Liver (tissue), 8 donors: ENCODE measurements at regions not wholly inside any gene's neighbourhood (a gene's known extent, or its start where the extent isn't known, plus 50 kb on each side); places are given as distances from the start of the nearest gene placed in this dataset.

Experiments
- DNase-seq: peaks from one replicate; pipeline ENCODE4 v3.0.0-alpha.2; 2017; ENCODE audit warnings: low spot score
- H3K27ac ChIP-seq, 2 donors: one replicate each; pipeline ENCODE4 v1.7.0; 2013; ENCODE audit warnings: inconsistent platforms in 2 of 2, low read length in 2 of 2, control low read depth in 1 of 2, low read depth in 1 of 2, mild to moderate bottlenecking in 1 of 2
- H3K27me3 ChIP-seq, 4 donors: one replicate each; pipeline versions ENCODE4 v1.6.1 to v1.7.0; 2013; ENCODE audit warnings: low read length in 3 of 4, inconsistent platforms in 1 of 4, mild to moderate bottlenecking in 1 of 4, moderate library complexity in 1 of 4; ENCODE audit not compliant: control insufficient read depth in 4 of 4, insufficient read depth in 4 of 4
- H3K36me3 ChIP-seq, 4 donors: one replicate each; pipeline versions ENCODE4 v1.6.1 to v1.7.0; 2013; ENCODE audit warnings: low read length in 3 of 4, mild to moderate bottlenecking in 3 of 4, low read depth in 1 of 4, moderate library complexity in 1 of 4; ENCODE audit not compliant: control insufficient read depth in 4 of 4, insufficient read depth in 3 of 4
- H3K4me1 ChIP-seq, 4 donors: one replicate each; pipeline versions ENCODE4 v1.6.1 to v1.7.0; 2013; ENCODE audit warnings: low read length in 3 of 4, mild to moderate bottlenecking in 3 of 4, moderate library complexity in 1 of 4; ENCODE audit not compliant: control insufficient read depth in 4 of 4, insufficient read depth in 4 of 4
- H3K4me3 ChIP-seq, 3 donors: one replicate each; pipeline versions ENCODE4 v1.6.1 to v1.7.0; 2013; ENCODE audit warnings: low read length in 3 of 3, control low read depth in 1 of 3, low read depth in 1 of 3, mild to moderate bottlenecking in 1 of 3
- H3K9ac ChIP-seq, 2 donors: one replicate each; pipeline ENCODE4 v1.7.0; 2013; ENCODE audit warnings: low read length in 2 of 2, mild to moderate bottlenecking in 2 of 2, moderate library complexity in 2 of 2, control low read depth in 1 of 2, low read depth in 1 of 2
- H3K9me3 ChIP-seq, 4 donors: one replicate each; pipeline versions ENCODE4 v1.6.1 to v1.7.0; 2013; ENCODE audit warnings: low read length in 3 of 4; ENCODE audit not compliant: control insufficient read depth in 4 of 4
- FOXA1 ChIP-seq: IDR thresholded peaks from 2 replicates; pipeline ENCODE4 v1.6.1; 2016; ENCODE audit warnings: antibody characterized with exemption
- FOXA2 ChIP-seq: IDR thresholded peaks from 2 replicates; pipeline ENCODE4 v1.6.1; 2016; ENCODE audit warnings: antibody characterized with exemption
- GABPA ChIP-seq, 2 donors: IDR thresholded peaks in 1 of 2; conservative IDR thresholded peaks in 1 of 2; 2 replicates each; pipeline ENCODE4 v1.6.1; 2016; ENCODE audit warnings: antibody characterized with exemption in 2 of 2, mild to moderate bottlenecking in 1 of 2, moderate library complexity in 1 of 2
- HNF4A ChIP-seq, 2 donors: conservative IDR thresholded peaks; 2 replicates each; pipeline ENCODE4 v1.6.1; 2016; ENCODE audit warnings: antibody characterized with exemption in 2 of 2, mild to moderate bottlenecking in 2 of 2
- HNF4G ChIP-seq: IDR thresholded peaks from 2 replicates; pipeline ENCODE4 v1.6.1; 2016; ENCODE audit warnings: antibody characterized with exemption
- JUND ChIP-seq, 2 donors: IDR thresholded peaks; 2 replicates each; pipeline ENCODE4 v1.6.1; 2016; ENCODE audit warnings: antibody characterized with exemption in 2 of 2
- NR2F2 ChIP-seq: IDR thresholded peaks from 2 replicates; pipeline ENCODE4 v1.6.1; 2016; ENCODE audit warnings: antibody characterized with exemption
- RAD21 ChIP-seq, 2 donors: IDR thresholded peaks; 2 replicates each; pipeline ENCODE4 v1.6.1; 2016; ENCODE audit warnings: antibody characterized with exemption in 2 of 2, mild to moderate bottlenecking in 2 of 2
- RXRA ChIP-seq, 2 donors: IDR thresholded peaks; 2 replicates each; pipeline ENCODE4 v1.6.1; 2017 to 2018; ENCODE audit warnings: antibody characterized with exemption in 2 of 2, mild to moderate bottlenecking in 1 of 2
- SP1 ChIP-seq: IDR thresholded peaks from 2 replicates; pipeline ENCODE4 v1.6.1; 2018; ENCODE audit warnings: antibody characterized with exemption, mild to moderate bottlenecking
- TAF1 ChIP-seq: conservative IDR thresholded peaks from 2 replicates; pipeline ENCODE4 v1.6.1; 2016; ENCODE audit warnings: antibody characterized with exemption, mild to moderate bottlenecking
- YY1 ChIP-seq: IDR thresholded peaks from 2 replicates; pipeline ENCODE4 v1.6.1; 2016; ENCODE audit warnings: antibody characterized with exemption, mild to moderate bottlenecking
- WGBS: extraction: QIAGEN DNeasy Blood & Tissue Kit; methylation state at CpG from one replicate; pipeline ENCODE4 v1.1.7; 2013; 5-methylcytosine and 5-hydroxymethylcytosine counted together
- TF ChIP-seq, protein P1 (sequence below): IDR thresholded peaks from 2 replicates; pipeline ENCODE4 v1.6.1; 2016; ENCODE audit warnings: antibody characterized with exemption, mild to moderate bottlenecking
- TF ChIP-seq, protein P2 (sequence below): IDR thresholded peaks from 2 replicates; pipeline ENCODE4 v1.6.1; 2016; ENCODE audit warnings: antibody characterized with exemption
- TF ChIP-seq, protein P3 (sequence below): IDR thresholded peaks from 2 replicates; pipeline ENCODE4 v1.6.1; 2016; ENCODE audit warnings: antibody characterized with exemption
- TF ChIP-seq, protein P4 (sequence below): IDR thresholded peaks from 2 replicates; pipeline ENCODE4 v1.6.1; 2016; ENCODE audit warnings: antibody characterized with exemption
- TF ChIP-seq, protein P5 (sequence below): fragments of 150-350 bp; IDR thresholded peaks from 2 replicates; pipeline ENCODE4 v1.5.1; 2017; ENCODE audit warnings: improper control_type of control experiment, low read depth, low read length; ENCODE audit not compliant: missing input control
- donor health status: healthy.
- donor health status: healthy.
- donor health status: healthy.
- donor health status: healthy.
- donor health status: healthy.

DNA sequence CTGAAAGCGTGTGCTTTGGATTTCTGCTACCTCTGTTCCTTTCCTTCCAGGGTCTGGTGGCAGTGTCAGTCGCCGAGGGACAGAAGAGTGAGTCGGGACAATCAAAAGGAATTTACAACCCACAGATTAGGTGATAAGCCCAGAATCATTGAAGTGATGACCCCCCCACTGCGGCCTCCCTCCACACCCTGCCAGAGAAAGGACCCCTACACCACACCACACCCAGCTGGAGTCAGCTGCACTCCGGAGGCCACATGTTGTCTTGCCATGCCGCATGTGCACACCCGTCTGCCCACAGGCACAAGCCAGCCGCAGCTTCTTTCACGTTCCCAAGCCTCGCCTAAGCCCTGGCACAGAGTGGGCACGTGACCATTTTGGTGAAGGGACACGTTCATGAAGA is 366.8 kb upstream of the SALL3 start:
- 77% methylated on average over 13 of the region's 13 CpGs for WGBS
- DNase-seq: no peak
- no peak overlapping the region for H3K9ac ChIP-seq
- H3K27ac ChIP-seq: no peak overlapping the region
- H3K36me3 ChIP-seq: no peaks in the 10 kb centered on the region
- H3K4me1 ChIP-seq: no peaks in the 10 kb centered on the region
- H3K27me3 ChIP-seq: peaks cover 0 to 3% (median 0%) of the 10 kb centered on the region in 4 donors
- TF ChIP-seq YY1 (no peak), SP1 (no peak), GABPA (IDR thresholded peaks at IDR 0.05 in 1 of 2, conservative IDR thresholded peaks at IDR 0.05 in 1 of 2) (no peak), TAF1 (no peak), RXRA (IDR thresholded peaks at IDR 0.05) (no peak), FOXA1 (no peak), HNF4G (no peak), NR2F2 (no peak), JUND (IDR thresholded peaks at IDR 0.05) (no peak), FOXA2 (no peak), HNF4A (conservative IDR thresholded peaks at IDR 0.05) (no peak), RAD21 (IDR thresholded peaks at IDR 0.05) (no peak)
- TF ChIP-seq, protein P1, sequence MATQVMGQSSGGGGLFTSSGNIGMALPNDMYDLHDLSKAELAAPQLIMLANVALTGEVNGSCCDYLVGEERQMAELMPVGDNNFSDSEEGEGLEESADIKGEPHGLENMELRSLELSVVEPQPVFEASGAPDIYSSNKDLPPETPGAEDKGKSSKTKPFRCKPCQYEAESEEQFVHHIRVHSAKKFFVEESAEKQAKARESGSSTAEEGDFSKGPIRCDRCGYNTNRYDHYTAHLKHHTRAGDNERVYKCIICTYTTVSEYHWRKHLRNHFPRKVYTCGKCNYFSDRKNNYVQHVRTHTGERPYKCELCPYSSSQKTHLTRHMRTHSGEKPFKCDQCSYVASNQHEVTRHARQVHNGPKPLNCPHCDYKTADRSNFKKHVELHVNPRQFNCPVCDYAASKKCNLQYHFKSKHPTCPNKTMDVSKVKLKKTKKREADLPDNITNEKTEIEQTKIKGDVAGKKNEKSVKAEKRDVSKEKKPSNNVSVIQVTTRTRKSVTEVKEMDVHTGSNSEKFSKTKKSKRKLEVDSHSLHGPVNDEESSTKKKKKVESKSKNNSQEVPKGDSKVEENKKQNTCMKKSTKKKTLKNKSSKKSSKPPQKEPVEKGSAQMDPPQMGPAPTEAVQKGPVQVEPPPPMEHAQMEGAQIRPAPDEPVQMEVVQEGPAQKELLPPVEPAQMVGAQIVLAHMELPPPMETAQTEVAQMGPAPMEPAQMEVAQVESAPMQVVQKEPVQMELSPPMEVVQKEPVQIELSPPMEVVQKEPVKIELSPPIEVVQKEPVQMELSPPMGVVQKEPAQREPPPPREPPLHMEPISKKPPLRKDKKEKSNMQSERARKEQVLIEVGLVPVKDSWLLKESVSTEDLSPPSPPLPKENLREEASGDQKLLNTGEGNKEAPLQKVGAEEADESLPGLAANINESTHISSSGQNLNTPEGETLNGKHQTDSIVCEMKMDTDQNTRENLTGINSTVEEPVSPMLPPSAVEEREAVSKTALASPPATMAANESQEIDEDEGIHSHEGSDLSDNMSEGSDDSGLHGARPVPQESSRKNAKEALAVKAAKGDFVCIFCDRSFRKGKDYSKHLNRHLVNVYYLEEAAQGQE: no peak
- TF ChIP-seq, protein P2, sequence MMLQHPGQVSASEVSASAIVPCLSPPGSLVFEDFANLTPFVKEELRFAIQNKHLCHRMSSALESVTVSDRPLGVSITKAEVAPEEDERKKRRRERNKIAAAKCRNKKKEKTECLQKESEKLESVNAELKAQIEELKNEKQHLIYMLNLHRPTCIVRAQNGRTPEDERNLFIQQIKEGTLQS: no peak
- TF ChIP-seq, protein P3, sequence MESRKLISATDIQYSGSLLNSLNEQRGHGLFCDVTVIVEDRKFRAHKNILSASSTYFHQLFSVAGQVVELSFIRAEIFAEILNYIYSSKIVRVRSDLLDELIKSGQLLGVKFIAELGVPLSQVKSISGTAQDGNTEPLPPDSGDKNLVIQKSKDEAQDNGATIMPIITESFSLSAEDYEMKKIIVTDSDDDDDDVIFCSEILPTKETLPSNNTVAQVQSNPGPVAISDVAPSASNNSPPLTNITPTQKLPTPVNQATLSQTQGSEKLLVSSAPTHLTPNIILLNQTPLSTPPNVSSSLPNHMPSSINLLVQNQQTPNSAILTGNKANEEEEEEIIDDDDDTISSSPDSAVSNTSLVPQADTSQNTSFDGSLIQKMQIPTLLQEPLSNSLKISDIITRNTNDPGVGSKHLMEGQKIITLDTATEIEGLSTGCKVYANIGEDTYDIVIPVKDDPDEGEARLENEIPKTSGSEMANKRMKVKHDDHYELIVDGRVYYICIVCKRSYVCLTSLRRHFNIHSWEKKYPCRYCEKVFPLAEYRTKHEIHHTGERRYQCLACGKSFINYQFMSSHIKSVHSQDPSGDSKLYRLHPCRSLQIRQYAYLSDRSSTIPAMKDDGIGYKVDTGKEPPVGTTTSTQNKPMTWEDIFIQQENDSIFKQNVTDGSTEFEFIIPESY: no peak
- TF ChIP-seq, protein P4, sequence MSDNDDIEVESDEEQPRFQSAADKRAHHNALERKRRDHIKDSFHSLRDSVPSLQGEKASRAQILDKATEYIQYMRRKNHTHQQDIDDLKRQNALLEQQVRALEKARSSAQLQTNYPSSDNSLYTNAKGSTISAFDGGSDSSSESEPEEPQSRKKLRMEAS: no peak
- TF ChIP-seq, protein P5, sequence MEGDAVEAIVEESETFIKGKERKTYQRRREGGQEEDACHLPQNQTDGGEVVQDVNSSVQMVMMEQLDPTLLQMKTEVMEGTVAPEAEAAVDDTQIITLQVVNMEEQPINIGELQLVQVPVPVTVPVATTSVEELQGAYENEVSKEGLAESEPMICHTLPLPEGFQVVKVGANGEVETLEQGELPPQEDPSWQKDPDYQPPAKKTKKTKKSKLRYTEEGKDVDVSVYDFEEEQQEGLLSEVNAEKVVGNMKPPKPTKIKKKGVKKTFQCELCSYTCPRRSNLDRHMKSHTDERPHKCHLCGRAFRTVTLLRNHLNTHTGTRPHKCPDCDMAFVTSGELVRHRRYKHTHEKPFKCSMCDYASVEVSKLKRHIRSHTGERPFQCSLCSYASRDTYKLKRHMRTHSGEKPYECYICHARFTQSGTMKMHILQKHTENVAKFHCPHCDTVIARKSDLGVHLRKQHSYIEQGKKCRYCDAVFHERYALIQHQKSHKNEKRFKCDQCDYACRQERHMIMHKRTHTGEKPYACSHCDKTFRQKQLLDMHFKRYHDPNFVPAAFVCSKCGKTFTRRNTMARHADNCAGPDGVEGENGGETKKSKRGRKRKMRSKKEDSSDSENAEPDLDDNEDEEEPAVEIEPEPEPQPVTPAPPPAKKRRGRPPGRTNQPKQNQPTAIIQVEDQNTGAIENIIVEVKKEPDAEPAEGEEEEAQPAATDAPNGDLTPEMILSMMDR: no peak
- H3K9me3 ChIP-seq: peaks cover 0 to 4% (median under 1%) of the 10 kb centered on the region in 4 donors
- no peak overlapping the region for H3K4me3 ChIP-seq

DNA sequence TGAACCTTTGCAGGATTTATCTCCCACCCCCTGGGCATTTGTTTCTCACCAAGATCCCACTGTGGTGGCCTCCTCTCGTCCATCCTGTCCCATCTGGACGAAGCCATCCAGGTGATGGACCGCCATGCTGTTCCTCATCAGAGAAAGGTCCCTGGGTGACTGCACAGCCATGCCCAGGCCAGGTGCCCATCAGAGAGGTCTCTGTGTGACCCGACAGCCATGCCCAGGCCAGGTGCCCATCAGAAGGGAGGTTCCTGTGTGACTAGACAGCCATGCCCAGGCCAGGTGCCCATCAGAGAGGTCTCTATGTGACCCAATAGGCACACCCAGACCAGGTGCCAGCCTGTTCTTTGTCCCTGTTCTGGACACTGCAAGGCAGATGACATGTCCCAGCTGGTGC is 360.9 kb upstream of the SALL3 start:
- no peak for DNase-seq
- H3K27ac ChIP-seq: no peak overlapping the region
- peaks cover 0 to 4% (median under 1%) of the 10 kb centered on the region in 4 donors for H3K9me3 ChIP-seq
- H3K4me1 ChIP-seq: no peaks in the 10 kb centered on the region
- TF ChIP-seq, protein P5: no peak
- TF ChIP-seq YY1 (no peak), HNF4G (no peak), RXRA (IDR thresholded peaks at IDR 0.05) (no peak), TAF1 (no peak)
- TF ChIP-seq, protein P2: no peak
- TF ChIP-seq, protein P4: no peak
- TF ChIP-seq, protein P3: no peak
- 83% methylated on average over 4 of the region's 4 CpGs for WGBS
- H3K36me3 ChIP-seq: no peaks in the 10 kb centered on the region
- H3K9ac ChIP-seq: no peak overlapping the region
- peak overlapping the region in 1 of 3 donors; percentile 6 for H3K4me3 ChIP-seq
- H3K27me3 ChIP-seq: peaks cover 0 to 4% (median 0%) of the 10 kb centered on the region in 4 donors
